Mucosa of descending colon (tissue), 3 donors: ENCODE measurements at regions not wholly inside any gene's neighbourhood (a gene's known extent, or its start where the extent isn't known, plus 50 kb on each side); places are given as distances from the start of the nearest gene placed in this dataset.

Experiments
- ATAC-seq: fragments of 200-7000 bp; cut with Tn5 transposase; one replicate; pipeline ENCODE4 v1.9.1; 2020; ENCODE audit warnings: mild to moderate bottlenecking, moderate library complexity
- DNase-seq, 3 donors: peaks; one replicate each; pipeline ENCODE4 v3.0.0-alpha.2; 2020
- H3K36me3 ChIP-seq: fragments of 200-600 bp; one replicate; pipeline ENCODE4 v1.8.0; 2021; ENCODE audit warnings: low read depth, mild to moderate bottlenecking
- H3K4me1 ChIP-seq: fragments of 200-600 bp; one replicate; pipeline ENCODE4 v1.8.0; 2021; ENCODE audit warnings: low read depth, mild to moderate bottlenecking
- H3K4me3 ChIP-seq: fragments of 200-600 bp; one replicate; pipeline ENCODE4 v1.8.0; 2021; ENCODE audit warnings: mild to moderate bottlenecking
- H3K9me3 ChIP-seq: fragments of 200-600 bp; one replicate; pipeline ENCODE4 v1.8.0; 2021; ENCODE audit warnings: mild to moderate bottlenecking
- intact Hi-C, 2 donors: fragments of 100-400 bp; cut with DNase I in 1 of 2; cut with micrococcal nuclease in 1 of 2; formaldehyde crosslinking; loops; one replicate each; pipeline versions ENCODE4 v1.11.0 to v1.11.1; 2022; cut with DNase I, micrococcal nuclease
- TF ChIP-seq, protein P1 (sequence below): fragments of 200-600 bp; IDR thresholded peaks from one replicate; pipeline ENCODE4 v1.8.0; 2022; ENCODE audit warnings: antibody characterized with exemption, mild to moderate bottlenecking
- donor health status: DM: no; HTN: no; CAD: no; lungs with moderate emphysema.
- donor health status: DM: no; HTN: no; CAD: no.
- donor health status: DM: no; HTN: yes; CAD: no.

DNA sequence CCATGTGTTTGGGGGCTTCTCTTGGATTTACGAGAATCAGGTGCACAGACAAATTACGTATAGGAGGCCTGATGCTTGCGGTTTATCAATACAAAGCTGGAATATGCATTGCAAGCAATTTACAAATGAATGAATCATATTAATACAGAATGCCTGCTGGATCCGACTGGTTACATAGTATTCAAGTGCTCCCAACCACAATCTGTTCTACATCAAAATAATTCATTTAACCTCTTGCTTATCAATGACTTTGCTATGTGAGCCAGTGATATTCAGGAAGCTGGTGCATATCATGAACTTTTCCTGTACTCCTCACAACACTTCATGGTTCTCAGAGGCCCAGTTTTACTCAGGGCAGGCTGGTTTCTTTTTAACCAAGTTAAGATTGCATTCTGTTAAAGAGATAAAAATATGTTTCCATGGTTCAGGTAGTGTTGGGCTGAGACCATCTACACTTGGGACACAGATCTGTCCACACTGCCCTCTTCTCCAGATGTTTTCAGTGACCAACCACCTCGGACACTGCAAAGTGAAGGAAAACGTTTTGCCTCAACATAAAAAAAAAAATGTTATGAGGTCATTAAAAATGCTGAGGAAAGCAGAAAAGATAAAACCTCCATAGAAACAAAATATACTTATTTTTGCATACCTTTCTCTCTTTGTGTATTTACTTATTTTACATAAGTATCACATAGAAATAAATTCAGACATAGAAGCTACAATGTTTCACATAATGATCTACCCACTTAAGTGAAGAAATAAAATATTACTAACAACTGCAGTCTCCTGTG is 200.1 kb upstream of the VCX3A start:
- DNase-seq (no peak), ATAC-seq (no peak)
- TF ChIP-seq, protein P1, sequence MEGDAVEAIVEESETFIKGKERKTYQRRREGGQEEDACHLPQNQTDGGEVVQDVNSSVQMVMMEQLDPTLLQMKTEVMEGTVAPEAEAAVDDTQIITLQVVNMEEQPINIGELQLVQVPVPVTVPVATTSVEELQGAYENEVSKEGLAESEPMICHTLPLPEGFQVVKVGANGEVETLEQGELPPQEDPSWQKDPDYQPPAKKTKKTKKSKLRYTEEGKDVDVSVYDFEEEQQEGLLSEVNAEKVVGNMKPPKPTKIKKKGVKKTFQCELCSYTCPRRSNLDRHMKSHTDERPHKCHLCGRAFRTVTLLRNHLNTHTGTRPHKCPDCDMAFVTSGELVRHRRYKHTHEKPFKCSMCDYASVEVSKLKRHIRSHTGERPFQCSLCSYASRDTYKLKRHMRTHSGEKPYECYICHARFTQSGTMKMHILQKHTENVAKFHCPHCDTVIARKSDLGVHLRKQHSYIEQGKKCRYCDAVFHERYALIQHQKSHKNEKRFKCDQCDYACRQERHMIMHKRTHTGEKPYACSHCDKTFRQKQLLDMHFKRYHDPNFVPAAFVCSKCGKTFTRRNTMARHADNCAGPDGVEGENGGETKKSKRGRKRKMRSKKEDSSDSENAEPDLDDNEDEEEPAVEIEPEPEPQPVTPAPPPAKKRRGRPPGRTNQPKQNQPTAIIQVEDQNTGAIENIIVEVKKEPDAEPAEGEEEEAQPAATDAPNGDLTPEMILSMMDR: no peak
- Histone ChIP-seq H3K36me3 (no peaks in the 10 kb centered on the region), H3K9me3 (no peaks in the 10 kb centered on the region), H3K4me1 (no peaks in the 10 kb centered on the region), H3K4me3 (no peak overlapping the region)
- intact Hi-C loops: no loop called here

DNA sequence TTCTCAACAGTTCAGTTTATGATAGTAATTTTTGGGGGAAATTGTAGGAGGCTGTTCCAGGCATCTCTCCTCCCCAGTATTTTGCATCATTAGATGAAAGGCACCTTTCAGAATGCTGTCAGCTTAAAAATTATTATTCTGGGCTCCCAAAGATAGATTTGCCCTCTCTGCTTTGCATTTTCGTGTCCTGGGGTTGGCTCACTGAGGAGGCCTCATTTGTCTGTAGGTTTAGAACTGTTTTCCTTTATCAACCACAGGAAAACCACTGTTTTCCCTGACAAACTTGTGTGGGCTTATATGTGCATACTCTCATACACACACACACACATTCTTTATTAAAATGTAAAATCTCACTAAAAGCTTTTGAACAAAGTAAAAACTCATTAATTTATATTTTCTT is 197.2 kb upstream of the VCX3A start:
- Histone ChIP-seq H3K36me3 (no peaks in the 10 kb centered on the region), H3K4me1 (no peaks in the 10 kb centered on the region), H3K9me3 (no peaks in the 10 kb centered on the region), H3K4me3 (no peak overlapping the region)
- TF ChIP-seq, protein P1: no peak
- intact Hi-C loops: no loop called here
- no peak for DNase-seq
- ATAC-seq: no peak

DNA sequence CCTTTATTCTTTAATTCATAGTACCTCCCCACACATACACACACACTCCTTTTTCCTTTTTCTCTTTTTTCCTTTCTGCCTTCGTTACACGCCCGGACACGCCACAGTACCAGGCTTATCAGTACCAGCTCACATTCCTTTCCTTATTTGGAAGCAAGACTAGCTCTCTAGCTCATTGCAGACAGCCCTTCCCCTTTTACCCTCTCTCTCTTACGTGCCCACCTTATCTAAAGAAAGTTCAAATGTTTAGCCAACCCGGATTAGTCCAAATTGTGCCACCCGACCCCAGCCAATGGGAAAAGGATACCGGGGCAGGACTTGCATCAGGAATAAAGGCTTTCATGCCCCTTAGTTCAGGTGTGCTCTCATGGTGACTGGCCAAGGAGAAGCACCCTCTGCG is 194.7 kb upstream of the VCX3A start:
- H3K4me3 ChIP-seq: no peak overlapping the region
- TF ChIP-seq, protein P1: no peak
- DNase-seq (no peak), ATAC-seq (no peak)
- intact Hi-C loops: no loop called here
- no peaks in the 10 kb centered on the region for H3K36me3 ChIP-seq
- no peaks in the 10 kb centered on the region for H3K4me1 ChIP-seq
- no peaks in the 10 kb centered on the region for H3K9me3 ChIP-seq

DNA sequence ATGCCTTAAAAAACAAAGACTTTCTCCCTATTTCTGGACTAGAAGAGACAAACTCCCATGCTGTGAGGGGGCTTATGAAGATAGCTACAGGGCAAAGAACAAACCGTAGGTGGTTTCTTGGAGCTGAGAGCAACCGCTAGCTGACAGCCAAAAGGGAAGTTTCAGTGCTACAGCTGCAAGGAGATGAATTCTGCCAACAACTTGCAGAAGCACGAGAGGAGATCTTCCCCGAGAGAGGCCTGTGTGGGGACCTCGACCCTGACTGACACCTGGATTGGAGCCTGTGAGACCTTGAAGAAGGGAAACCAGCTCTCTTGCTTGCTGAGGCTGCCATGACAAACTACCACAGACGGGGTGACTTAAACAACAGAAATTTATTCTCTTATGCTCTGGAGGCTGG is 183.8 kb upstream of the VCX3A start:
- no peak for DNase-seq
- H3K36me3 ChIP-seq: no peaks in the 10 kb centered on the region
- no peak for ATAC-seq
- no peaks in the 10 kb centered on the region for H3K9me3 ChIP-seq
- no peaks in the 10 kb centered on the region for H3K4me1 ChIP-seq
- no peak overlapping the region for H3K4me3 ChIP-seq
- intact Hi-C loops: no loop called here
- TF ChIP-seq, protein P1: no peak

DNA sequence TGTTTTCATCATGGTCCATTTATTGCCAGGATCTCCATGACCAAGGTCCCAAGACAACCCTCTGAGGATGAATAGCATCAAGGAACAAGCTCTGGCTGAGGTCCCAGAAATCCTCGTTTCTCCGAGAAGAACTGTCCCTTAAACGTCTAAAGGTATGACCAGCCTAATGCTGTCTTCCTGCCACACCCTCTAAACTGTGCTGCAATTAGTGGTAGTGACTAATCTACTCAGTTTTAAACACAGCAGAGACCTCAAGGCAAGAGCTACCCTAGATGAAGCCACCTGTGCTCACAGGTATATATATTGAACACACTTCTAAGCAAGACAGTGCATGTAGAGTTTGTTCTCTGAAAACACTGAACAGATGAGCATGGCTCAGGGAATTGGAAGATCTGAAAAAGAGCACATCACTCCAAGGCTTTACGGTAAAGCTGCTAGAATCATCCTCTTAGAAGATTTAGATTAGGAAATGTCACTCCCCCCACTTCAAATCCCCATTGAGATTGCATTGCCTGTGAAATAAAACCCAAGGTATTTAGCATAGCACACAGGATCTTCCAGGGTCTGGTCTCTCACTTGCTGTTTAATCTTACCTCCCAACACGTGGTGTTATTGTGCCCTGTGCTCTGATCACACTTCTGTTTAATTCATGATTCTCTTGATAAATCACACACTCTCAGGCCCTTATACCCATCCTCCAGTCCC is 173.9 kb upstream of the VCX3A start:
- no peak overlapping the region for H3K4me3 ChIP-seq
- TF ChIP-seq, protein P1: no peak
- ATAC-seq (no peak), DNase-seq (no peak)
- no peaks in the 10 kb centered on the region for H3K4me1 ChIP-seq
- intact Hi-C loops: no loop called here
- H3K9me3 ChIP-seq: no peaks in the 10 kb centered on the region
- H3K36me3 ChIP-seq: no peaks in the 10 kb centered on the region
